HG03457 (cell line): ENCODE measurements at regions not wholly inside any gene's neighbourhood (a gene's known extent, or its start where the extent isn't known, plus 50 kb on each side); places are given as distances from the start of the nearest gene placed in this dataset.
"Not testable (repeated sequence)": the region's sequence is repeated elsewhere in the genome, so short reads cannot be mapped to it uniquely, and the experiment has no call there.

Experiments
- ATAC-seq: cut with Tn5 transposase; IDR thresholded peaks from one replicate; pipeline ENCODE4 v1.9.1; 2021; ENCODE audit warnings: moderate number of reproducible peaks; ENCODE audit not compliant: unreplicated experiment

- no peak for ATAC-seq
Measured at GRCh38 chr3:74978684-74979083, 364.2 kb upstream of the CNTN3 start.

- ATAC-seq: not testable (repeated sequence)
Measured at GRCh38 chr3:74985028-74985904, 370.8 kb upstream of the CNTN3 start.

GRCh38 chr3:74988095-74988494 lies 373.6 kb upstream of the CNTN3 start:
- ATAC-seq: no peak

GRCh38 chr3:74992898-74993297 lies 378.4 kb upstream of the CNTN3 start:
- no peak for ATAC-seq

GRCh38 chr3:75001330-75001729 lies 386.9 kb upstream of the CNTN3 start:
- no peak for ATAC-seq

- ATAC-seq: no peak
Measured at GRCh38 chr3:75012791-75013331, 398.4 kb upstream of the CNTN3 start.

- ATAC-seq: no peak
Measured at GRCh38 chr3:75014008-75014407, 399.5 kb upstream of the CNTN3 start.

- ATAC-seq: no peak
Measured at GRCh38 chr3:75015280-75015679, 400.8 kb upstream of the CNTN3 start.

GRCh38 chr3:75035146-75035545 lies 420.7 kb upstream of the CNTN3 start:
- no peak for ATAC-seq

GRCh38 chr3:75042941-75043340 lies 428.5 kb upstream of the CNTN3 start:
- no peak for ATAC-seq

GRCh38 chr3:75048650-75049049 lies 434.2 kb upstream of the CNTN3 start:
- ATAC-seq: no peak

- no peak for ATAC-seq
Measured at GRCh38 chr3:75049533-75049932, 435.1 kb upstream of the CNTN3 start.

- no peak for ATAC-seq
Measured at GRCh38 chr3:75059120-75059519, 444.7 kb upstream of the CNTN3 start.

- no peak for ATAC-seq
Measured at GRCh38 chr3:75061806-75062205, 447.3 kb upstream of the CNTN3 start.

- no peak for ATAC-seq
Measured at GRCh38 chr3:75075158-75075557, 460.7 kb upstream of the CNTN3 start.

- no peak for ATAC-seq
Measured at GRCh38 chr3:75076481-75076880, 462.0 kb upstream of the CNTN3 start.

GRCh38 chr3:75078290-75078689 lies 463.8 kb upstream of the CNTN3 start:
- no peak for ATAC-seq

- ATAC-seq: no peak
Measured at GRCh38 chr3:75082845-75083244, 468.4 kb upstream of the CNTN3 start.

- no peak for ATAC-seq
Measured at GRCh38 chr3:75089841-75090240, 475.4 kb upstream of the CNTN3 start.

GRCh38 chr3:75101329-75102147 lies 487.1 kb upstream of the CNTN3 start:
- no peak for ATAC-seq

GRCh38 chr3:75110741-75111140 lies 496.3 kb upstream of the CNTN3 start:
- no peak for ATAC-seq

GRCh38 chr3:75115695-75116094 lies 501.2 kb upstream of the CNTN3 start:
- ATAC-seq: no peak
